ENCODE measurements at regions not wholly inside any gene's neighbourhood (a gene's known extent, or its start where the extent isn't known, plus 50 kb on each side); places are given as distances from the start of the nearest gene placed in this dataset.

GRCh38 chr12:63083046-63083445 is 68.0 kb downstream of the AVPR1A start:
- Histone ChIP-seq H3K4me3 (no peak overlapping the region), H3K9me3 (replicated peaks in 1 of 3) (no peaks in the 10 kb centered on the region), H3K36me3 (replicated peaks in 1 of 2) (no peaks in the 10 kb centered on the region), H3K4me1 (replicated peaks in 1 of 2) (no peaks in the 10 kb centered on the region), H3K27ac (no peak overlapping the region), H3K27me3 (no peaks in the 10 kb centered on the region)
- intact Hi-C loops (cut with DNase I) = no loop called here
- TF ChIP-seq POLR2A (IDR thresholded peaks at IDR 0.05) = no peak
- TF ChIP-seq CTCF (IDR thresholded peaks at IDR 0.05) = no peak
- DNase-seq = no peak
- WGBS, 4 donors = 71 to 85% (median 78%) methylated on average over 2 of the region's 2 CpGs

- Histone ChIP-seq H3K4me3 (no peak overlapping the region), H3K27me3 (no peaks in the 10 kb centered on the region), H3K9me3 (replicated peaks in 1 of 3) (no peaks in the 10 kb centered on the region), H3K27ac (no peak overlapping the region), H3K36me3 (replicated peaks in 1 of 2) (no peaks in the 10 kb centered on the region), H3K4me1 (replicated peaks in 1 of 2) (no peaks in the 10 kb centered on the region)
- DNase-seq = no peak
- intact Hi-C loops (cut with DNase I) = no loop called here
- 75 to 100% (median 91%) methylated on average over 2 of the region's 2 CpGs for WGBS, 4 donors
- TF ChIP-seq POLR2A (IDR thresholded peaks at IDR 0.05) (no peak), CTCF (IDR thresholded peaks at IDR 0.05) (no peak)
These were observed 71.1 kb downstream of the AVPR1A start for GRCh38 chr12:63079791-63080502.

GRCh38 chr12:63078906-63079305 is 72.1 kb downstream of the AVPR1A start:
- Histone ChIP-seq H3K36me3 (replicated peaks in 1 of 2) (no peaks in the 10 kb centered on the region), H3K4me3 (no peak overlapping the region), H3K27me3 (no peaks in the 10 kb centered on the region), H3K4me1 (replicated peaks in 1 of 2) (no peaks in the 10 kb centered on the region), H3K9me3 (replicated peaks in 1 of 3) (no peaks in the 10 kb centered on the region), H3K27ac (no peak overlapping the region)
- 88 to 94% (median 93%) methylated on average over 2 of the region's 2 CpGs for WGBS, 4 donors
- TF ChIP-seq CTCF (IDR thresholded peaks at IDR 0.05) (no peak), POLR2A (IDR thresholded peaks at IDR 0.05) (no peak)
- intact Hi-C loops (cut with DNase I) = no loop called here
- DNase-seq = no peak

GRCh38 chr12:63075376-63076060 is 75.5 kb downstream of the AVPR1A start:
- intact Hi-C loops (cut with DNase I) = no loop called here
- TF ChIP-seq CTCF (IDR thresholded peaks at IDR 0.05) = no peak
- no peak for TF ChIP-seq POLR2A (IDR thresholded peaks at IDR 0.05)
- DNase-seq = no peak
- no peaks in the 10 kb centered on the region for H3K36me3 ChIP-seq (replicated peaks in 1 of 2)
- H3K27ac ChIP-seq = no peak overlapping the region
- H3K27me3 ChIP-seq = no peaks in the 10 kb centered on the region
- H3K4me3 ChIP-seq = no peak overlapping the region
- 69 to 77% (median 75%) methylated on average over 3 of the region's 3 CpGs for WGBS, 4 donors
- H3K9me3 ChIP-seq (replicated peaks in 1 of 3) = no peaks in the 10 kb centered on the region
- H3K4me1 ChIP-seq (replicated peaks in 1 of 2) = no peaks in the 10 kb centered on the region

Measured in adrenal gland (tissue), 9 donors.